ENCODE measurements at regions not wholly inside any gene's neighbourhood (a gene's known extent, or its start where the extent isn't known, plus 50 kb on each side); places are given as distances from the start of the nearest gene placed in this dataset.
A peak's percentile ranks its signal among the peaks of the same experiment; 100 is the strongest.

GRCh38 chr22:22418957-22419356, 89.6 kb downstream of the ZNF280B start:
- no peak for DNase-seq

- DNase-seq: no peak
These were observed 88.0 kb downstream of the ZNF280B start for GRCh38 chr22:22420580-22420979.

- DNase-seq: no peak
These were observed 87.2 kb downstream of the ZNF280B start for GRCh38 chr22:22421392-22421791.

- DNase-seq: no peak
These were observed 85.9 kb downstream of the ZNF280B start for GRCh38 chr22:22422629-22423112.

GRCh38 chr22:22423681-22424080, 84.9 kb downstream of the ZNF280B start:
- DNase-seq: no peak

GRCh38 chr22:22424210-22424800, 84.2 kb downstream of the ZNF280B start:
- no peak for DNase-seq

- no peak for DNase-seq
These were observed 83.6 kb downstream of the ZNF280B start for GRCh38 chr22:22424956-22425355.

GRCh38 chr22:22425356-22425755, 83.2 kb downstream of the ZNF280B start:
- no peak for DNase-seq

GRCh38 chr22:22425783-22426624, 82.5 kb downstream of the ZNF280B start:
- DNase-seq: no peak

- DNase-seq: no peak
These were observed 80.9 kb downstream of the ZNF280B start for GRCh38 chr22:22427542-22428065.

GRCh38 chr22:22428222-22429098, 80.1 kb downstream of the ZNF280B start:
- no peak for DNase-seq

GRCh38 chr22:22429369-22430108, 79.0 kb downstream of the ZNF280B start:
- DNase-seq: no peak

GRCh38 chr22:22430111-22430820, 78.3 kb downstream of the ZNF280B start:
- DNase-seq: no peak

GRCh38 chr22:22431271-22432220, 77.0 kb downstream of the ZNF280B start:
- DNase-seq: peak; percentile 45

GRCh38 chr22:22432479-22432878, 76.1 kb downstream of the ZNF280B start:
- no peak for DNase-seq

- DNase-seq: no peak
These were observed 75.6 kb downstream of the ZNF280B start for GRCh38 chr22:22432937-22433336.

GRCh38 chr22:22433770-22434169, 74.8 kb downstream of the ZNF280B start:
- no peak for DNase-seq

All from muscle of arm (tissue), 1 donor.